Neuron (in vitro differentiated cells): ENCODE measurements at regions not wholly inside any gene's neighbourhood (a gene's known extent, or its start where the extent isn't known, plus 50 kb on each side); places are given as distances from the start of the nearest gene placed in this dataset.
"Not testable (repeated sequence)": the region's sequence is repeated elsewhere in the genome, so short reads cannot be mapped to it uniquely, and the experiment has no call there.

Experiments
- H2AFZ ChIP-seq: one replicate; pipeline ENCODE4 v1.6.1; 2013; ENCODE audit warnings: low read depth, mild to moderate bottlenecking, inconsistent platforms, low read length, moderate library complexity
- H3K27me3 ChIP-seq: one replicate; pipeline ENCODE4 v1.6.1; 2013; ENCODE audit warnings: low read length; ENCODE audit not compliant: insufficient read depth
- H3K36me3 ChIP-seq: one replicate; pipeline ENCODE4 v1.6.1; 2013; ENCODE audit warnings: low read length; ENCODE audit not compliant: insufficient read depth
- H3K4me1 ChIP-seq: one replicate; pipeline ENCODE4 v1.6.1; 2013; ENCODE audit warnings: low read length; ENCODE audit not compliant: insufficient read depth
- H3K4me3 ChIP-seq: 2 replicates; pipeline ENCODE4 v1.5.1; 2013; ENCODE audit warnings: mild to moderate bottlenecking, low read length, moderate library complexity
- H3K9me3 ChIP-seq: one replicate; pipeline ENCODE4 v1.6.1; 2013; ENCODE audit warnings: low read length

DNA sequence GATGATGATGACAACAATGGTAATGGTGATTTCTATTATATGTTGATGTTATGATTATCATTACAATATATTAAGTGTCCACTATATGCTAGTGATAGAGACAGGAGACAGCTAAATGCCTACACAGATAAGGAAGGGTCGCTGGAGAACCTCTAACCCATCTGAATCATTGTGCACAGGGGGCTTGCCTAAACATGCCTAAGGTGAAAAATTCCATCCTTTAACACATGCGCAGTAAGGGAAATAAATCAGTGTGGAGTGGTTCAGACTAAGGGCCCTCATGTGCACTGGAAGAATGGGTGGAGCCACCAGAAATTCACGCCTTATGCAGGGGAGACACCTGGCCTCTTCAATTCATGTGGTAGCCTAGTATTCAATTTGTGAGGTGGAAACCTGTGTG, 120.4 kb downstream of the TPBG start:
- H2AFZ ChIP-seq = no peak overlapping the region
- no peaks in the 10 kb centered on the region for H3K27me3 ChIP-seq
- H3K9me3 ChIP-seq = no peaks in the 10 kb centered on the region
- H3K36me3 ChIP-seq = no peaks in the 10 kb centered on the region
- H3K4me3 ChIP-seq = no peak overlapping the region
- no peaks in the 10 kb centered on the region for H3K4me1 ChIP-seq

DNA sequence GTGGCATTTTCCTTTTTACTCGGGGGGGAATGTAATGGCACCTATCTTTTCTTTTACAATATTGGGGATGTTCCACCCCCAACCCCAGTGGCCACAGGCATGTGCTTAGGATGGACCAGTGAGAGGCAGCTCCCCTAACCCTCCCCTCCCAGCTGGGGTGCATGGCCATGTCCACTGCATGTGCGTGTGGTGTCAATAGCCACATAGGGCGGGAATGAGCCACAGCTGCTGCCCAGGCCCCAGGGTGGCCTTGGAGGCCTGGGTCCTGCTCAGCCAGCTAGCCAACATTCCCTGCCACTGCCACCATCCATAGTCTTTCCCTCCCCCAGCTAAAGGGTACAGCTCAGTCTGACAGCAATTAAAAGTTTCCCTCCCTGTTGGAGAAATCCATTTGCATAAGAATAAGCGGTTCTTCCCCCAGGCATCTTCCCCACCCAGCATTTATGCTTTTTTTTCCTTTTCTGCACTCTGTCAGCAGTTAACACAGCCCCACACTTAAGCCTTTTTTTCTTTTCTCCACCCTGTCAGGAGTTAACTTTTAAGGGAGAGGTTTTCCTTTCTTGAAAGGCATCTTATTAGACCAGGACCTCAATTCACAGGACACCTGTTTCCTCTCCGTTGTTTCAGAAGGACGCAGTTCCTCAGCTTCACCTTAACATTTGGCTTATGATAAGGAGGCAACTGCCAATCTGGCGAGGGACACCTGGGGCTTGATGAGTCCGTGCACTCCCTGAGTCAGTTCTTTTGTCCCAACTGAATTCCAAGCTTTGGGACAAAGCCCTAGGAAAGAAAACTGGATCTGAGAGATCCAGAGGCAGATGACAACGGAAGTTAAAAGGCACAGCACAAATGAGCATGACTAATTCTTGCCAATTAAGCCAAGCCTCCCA, 121.4 kb downstream of the TPBG start:
- H3K4me3 ChIP-seq = no peak overlapping the region
- no peaks in the 10 kb centered on the region for H3K4me1 ChIP-seq
- H3K36me3 ChIP-seq = no peaks in the 10 kb centered on the region
- no peaks in the 10 kb centered on the region for H3K27me3 ChIP-seq
- no peaks in the 10 kb centered on the region for H3K9me3 ChIP-seq
- no peak overlapping the region for H2AFZ ChIP-seq

DNA sequence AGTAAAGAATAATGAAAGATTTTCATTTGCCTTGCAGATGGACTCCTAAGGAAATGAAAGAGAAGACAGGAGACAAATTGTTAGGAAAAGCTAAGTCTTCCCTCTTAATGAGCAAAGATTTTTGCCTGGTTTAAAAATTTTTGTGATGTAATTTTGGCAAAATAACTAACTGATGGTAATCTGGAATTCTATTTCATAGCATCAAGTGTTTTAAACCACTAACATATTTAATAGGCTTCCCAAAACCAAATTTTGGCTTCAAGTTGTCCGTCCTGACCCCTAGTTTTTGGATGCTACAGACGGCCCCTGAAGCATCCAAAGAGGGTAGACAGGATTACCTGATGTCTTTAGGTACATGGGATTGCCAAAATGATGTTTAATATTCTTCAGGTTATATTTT, 124.3 kb downstream of the TPBG start:
- no peaks in the 10 kb centered on the region for H3K9me3 ChIP-seq
- H3K27me3 ChIP-seq = no peaks in the 10 kb centered on the region
- H3K4me3 ChIP-seq = no peak overlapping the region

DNA sequence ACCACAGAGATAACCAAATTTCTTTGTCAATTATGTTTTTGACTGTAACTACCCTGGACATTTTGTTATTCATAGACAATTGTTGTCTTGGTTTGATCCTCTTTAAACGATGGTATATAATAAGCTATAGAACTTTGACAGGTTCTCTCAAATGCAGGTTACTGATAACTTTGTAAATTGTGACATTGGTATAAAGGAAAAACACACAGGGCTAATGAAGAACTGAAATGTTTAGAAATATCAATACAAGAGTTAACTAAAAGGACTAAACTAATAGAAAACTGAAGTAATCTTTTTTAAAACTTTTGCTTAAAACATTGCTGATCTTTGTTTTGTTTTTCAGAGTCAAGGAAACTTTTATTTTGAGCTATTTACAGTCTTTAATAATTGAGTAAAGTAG, 124.8 kb downstream of the TPBG start:
- Histone ChIP-seq H3K4me3 (no peak overlapping the region), H2AFZ (no peak overlapping the region), H3K27me3 (no peaks in the 10 kb centered on the region), H3K9me3 (no peaks in the 10 kb centered on the region), H3K36me3 (no peaks in the 10 kb centered on the region), H3K4me1 (no peaks in the 10 kb centered on the region)

More for the DNA sequence above, 124.3 kb downstream of the TPBG start:
- Histone ChIP-seq H3K36me3 (no peaks in the 10 kb centered on the region), H3K4me1 (no peaks in the 10 kb centered on the region), H2AFZ (no peak overlapping the region)

DNA sequence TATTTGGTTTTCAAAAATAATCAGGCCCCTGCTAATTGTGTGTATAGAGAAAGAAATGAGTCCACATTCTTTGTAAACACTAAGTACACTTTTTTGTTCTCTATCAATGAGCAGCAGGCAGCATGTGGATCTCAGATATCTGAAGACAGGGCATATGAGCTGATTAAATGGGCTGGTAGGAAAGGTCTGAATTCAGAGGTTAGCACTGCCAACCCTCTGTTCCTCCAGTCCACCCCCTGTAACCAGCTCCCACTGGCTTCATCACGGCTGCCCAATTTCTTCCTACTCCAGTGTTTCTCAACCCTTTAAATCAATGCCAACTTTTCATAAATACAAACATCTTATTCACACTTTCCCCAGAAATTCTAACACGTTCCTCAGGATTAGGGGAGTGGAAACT, 128.5 kb downstream of the TPBG start:
- no peaks in the 10 kb centered on the region for H3K36me3 ChIP-seq
- no peaks in the 10 kb centered on the region for H3K27me3 ChIP-seq
- H3K9me3 ChIP-seq = no peaks in the 10 kb centered on the region
- H3K4me1 ChIP-seq = no peaks in the 10 kb centered on the region
- H2AFZ ChIP-seq = no peak overlapping the region
- no peak overlapping the region for H3K4me3 ChIP-seq

DNA sequence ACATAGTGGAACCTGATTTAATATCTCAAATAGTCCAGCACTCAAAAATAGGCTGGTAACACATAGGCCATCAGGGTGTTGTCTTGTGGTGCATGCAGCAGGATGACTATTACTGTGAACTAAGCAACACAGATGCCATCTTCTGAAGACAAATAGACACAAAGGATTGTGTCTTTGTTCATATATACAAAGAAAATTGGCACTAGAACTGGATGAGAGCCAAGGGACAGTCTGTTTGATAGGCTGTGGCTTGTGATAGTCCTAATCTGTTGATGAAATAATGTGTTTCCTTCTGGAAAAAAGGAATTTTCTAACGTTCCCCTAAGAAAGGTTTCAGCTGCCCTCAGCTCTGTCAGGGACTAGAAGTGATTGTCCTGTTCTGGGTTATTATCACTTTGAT, 129.8 kb downstream of the TPBG start:
- no peak overlapping the region for H3K4me3 ChIP-seq
- H2AFZ ChIP-seq = no peak overlapping the region
- no peaks in the 10 kb centered on the region for H3K9me3 ChIP-seq
- no peaks in the 10 kb centered on the region for H3K4me1 ChIP-seq
- no peaks in the 10 kb centered on the region for H3K36me3 ChIP-seq
- H3K27me3 ChIP-seq = no peaks in the 10 kb centered on the region

DNA sequence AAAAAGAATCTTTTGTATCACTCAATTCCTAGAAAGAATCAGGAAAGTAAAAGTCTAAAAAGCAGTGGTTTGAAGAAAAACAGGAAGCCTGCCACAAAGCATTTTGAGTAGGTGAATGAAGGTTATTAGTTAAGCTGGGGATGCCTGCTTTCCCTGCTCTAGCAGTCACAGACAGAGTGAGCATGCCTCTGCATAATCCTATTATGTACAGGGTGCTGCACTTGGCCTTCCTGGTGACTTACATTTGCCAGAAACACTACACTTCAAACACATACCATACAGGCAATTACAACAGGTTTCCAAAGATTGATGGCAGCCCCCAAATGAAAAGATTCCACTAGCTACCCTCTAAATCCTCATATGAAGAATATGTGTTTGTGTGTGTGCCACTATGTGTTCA, 130.8 kb downstream of the TPBG start:
- no peaks in the 10 kb centered on the region for H3K27me3 ChIP-seq
- no peak overlapping the region for H2AFZ ChIP-seq
- no peaks in the 10 kb centered on the region for H3K36me3 ChIP-seq
- H3K4me3 ChIP-seq = no peak overlapping the region
- no peaks in the 10 kb centered on the region for H3K9me3 ChIP-seq
- H3K4me1 ChIP-seq = no peaks in the 10 kb centered on the region

DNA sequence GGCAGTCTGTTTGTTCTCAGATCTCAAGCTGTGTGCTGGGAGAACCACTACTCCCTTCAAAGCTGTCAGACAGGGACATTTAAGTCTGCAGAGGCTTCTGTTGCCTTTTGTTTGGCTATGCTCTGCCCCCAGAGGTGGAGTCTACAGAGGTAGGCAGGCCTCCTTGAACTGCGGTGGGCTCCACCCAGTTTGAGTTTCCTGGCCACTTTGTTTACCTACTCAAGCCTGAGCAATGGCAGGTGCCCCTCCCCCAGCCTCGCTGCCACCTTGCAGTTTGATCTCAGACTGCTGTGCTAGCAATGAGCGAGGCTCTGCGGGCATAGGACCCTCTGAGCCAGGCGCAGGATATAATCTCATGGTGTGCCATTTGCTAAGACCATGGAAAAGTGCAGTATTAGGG, 138.3 kb downstream of the TPBG start:
- not testable (repeated sequence) for H3K36me3 ChIP-seq, H3K27me3 ChIP-seq, H3K4me3 ChIP-seq

DNA sequence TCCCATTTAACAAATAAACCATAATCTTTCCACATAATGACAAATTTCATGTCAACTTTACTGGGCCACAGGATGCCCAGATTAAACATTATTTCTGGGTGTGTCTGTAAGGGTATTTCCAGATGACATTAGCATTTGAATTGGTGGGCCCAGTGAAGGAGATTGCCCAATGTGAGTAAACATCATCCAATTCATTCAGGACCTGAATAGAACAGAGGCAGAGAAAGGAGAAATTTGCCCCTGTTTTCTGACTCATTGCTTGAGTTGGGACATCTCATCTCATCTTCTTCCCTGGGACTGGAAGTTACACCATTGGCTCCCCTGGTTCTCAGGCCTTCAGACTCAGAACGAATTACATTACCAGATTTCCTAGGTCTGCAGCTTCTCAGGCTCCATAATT, 142.9 kb downstream of the TPBG start:
- no peaks in the 10 kb centered on the region for H3K36me3 ChIP-seq
- H3K9me3 ChIP-seq = no peaks in the 10 kb centered on the region
- H3K4me3 ChIP-seq = no peak overlapping the region
- H3K27me3 ChIP-seq = no peaks in the 10 kb centered on the region
- no peak overlapping the region for H2AFZ ChIP-seq
- no peaks in the 10 kb centered on the region for H3K4me1 ChIP-seq

More for the DNA sequence above, 138.3 kb downstream of the TPBG start:
- H3K9me3 ChIP-seq, H2AFZ ChIP-seq, H3K4me1 ChIP-seq: not testable (repeated sequence)

DNA sequence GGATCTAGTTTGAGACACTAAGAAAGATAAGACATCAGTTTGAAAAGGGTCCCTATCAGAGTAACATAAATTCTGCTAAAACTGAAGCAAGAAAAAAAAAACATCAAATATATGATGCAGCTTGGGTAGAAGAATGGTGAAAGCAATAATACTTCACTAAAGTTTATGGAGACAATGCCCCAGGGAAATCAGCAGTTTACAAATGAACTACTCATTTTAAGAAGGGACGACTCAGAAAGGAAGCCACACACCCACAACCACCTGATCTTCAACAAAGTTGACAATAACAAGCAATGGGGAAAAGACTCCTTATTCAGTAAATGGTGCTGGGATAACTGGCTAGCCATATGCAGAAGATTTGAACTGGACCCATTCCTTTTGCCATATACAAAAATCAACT, 143.5 kb downstream of the TPBG start:
- no peak overlapping the region for H3K4me3 ChIP-seq
- no peak overlapping the region for H2AFZ ChIP-seq
- no peaks in the 10 kb centered on the region for H3K36me3 ChIP-seq
- no peaks in the 10 kb centered on the region for H3K9me3 ChIP-seq
- H3K27me3 ChIP-seq = no peaks in the 10 kb centered on the region
- no peaks in the 10 kb centered on the region for H3K4me1 ChIP-seq

DNA sequence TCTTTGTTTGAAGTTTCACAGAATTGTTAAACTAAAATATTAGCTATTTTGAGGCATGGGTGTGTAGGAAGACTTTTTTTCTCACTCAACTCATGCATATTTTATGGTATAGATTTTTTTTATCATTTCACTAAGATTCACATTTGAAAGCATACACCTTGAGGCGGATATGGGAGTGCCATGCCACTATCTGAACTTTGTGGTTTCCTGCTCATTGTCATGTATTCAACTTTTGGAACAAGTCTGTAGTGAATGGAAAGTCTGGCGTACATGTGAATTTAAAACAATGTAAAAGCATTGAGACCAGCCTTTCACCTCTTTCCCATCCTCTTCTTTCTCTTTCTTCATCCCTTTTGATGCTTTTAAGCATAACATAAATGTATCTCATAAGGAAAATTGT, 147.9 kb downstream of the TPBG start:
- Histone ChIP-seq H3K9me3 (no peaks in the 10 kb centered on the region), H2AFZ (no peak overlapping the region), H3K27me3 (no peaks in the 10 kb centered on the region), H3K4me3 (no peak overlapping the region), H3K4me1 (no peaks in the 10 kb centered on the region), H3K36me3 (no peaks in the 10 kb centered on the region)

DNA sequence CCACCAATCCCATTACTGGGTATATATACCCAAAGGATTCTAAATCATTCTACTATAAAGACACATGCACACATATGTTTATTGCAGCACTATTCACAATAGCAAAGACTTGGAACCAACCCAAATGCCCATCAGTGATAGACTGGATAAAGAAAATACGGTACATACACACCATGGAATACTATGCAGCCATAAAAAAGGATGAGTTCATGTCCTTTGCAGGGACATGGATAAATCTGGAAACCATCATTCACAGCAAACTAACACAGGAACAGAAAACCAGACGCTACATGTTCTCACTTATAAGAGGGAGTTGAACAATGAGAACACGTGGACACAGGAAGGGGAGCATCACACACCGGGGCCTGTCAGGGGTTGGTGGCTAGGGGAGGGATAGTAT, 154.3 kb downstream of the TPBG start:
- not testable (repeated sequence) for H3K27me3 ChIP-seq, H2AFZ ChIP-seq, H3K36me3 ChIP-seq, H3K4me3 ChIP-seq, H3K4me1 ChIP-seq, H3K9me3 ChIP-seq

DNA sequence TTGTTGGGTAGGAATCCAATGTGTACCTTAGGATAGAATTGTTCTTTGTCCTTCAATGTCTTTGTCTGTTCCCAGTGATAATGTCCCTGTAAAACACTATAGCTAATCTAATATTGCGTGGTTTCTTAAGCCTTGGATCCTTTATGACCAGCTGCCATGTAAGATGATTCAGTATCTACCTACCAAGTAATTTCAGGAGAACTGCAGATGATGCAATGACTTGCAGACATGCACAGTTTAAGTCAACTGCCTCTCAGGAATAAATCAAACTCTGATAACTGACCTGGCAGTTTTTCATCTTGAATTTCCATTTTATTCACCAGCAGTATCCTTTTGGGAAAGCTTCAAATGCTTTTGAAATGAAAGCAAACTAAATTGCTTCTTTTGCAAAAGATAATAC, 157.8 kb downstream of the TPBG start:
- no peaks in the 10 kb centered on the region for H3K36me3 ChIP-seq
- no peaks in the 10 kb centered on the region for H3K9me3 ChIP-seq
- no peak overlapping the region for H3K4me3 ChIP-seq
- H2AFZ ChIP-seq = no peak overlapping the region
- H3K27me3 ChIP-seq = no peaks in the 10 kb centered on the region
- no peaks in the 10 kb centered on the region for H3K4me1 ChIP-seq

DNA sequence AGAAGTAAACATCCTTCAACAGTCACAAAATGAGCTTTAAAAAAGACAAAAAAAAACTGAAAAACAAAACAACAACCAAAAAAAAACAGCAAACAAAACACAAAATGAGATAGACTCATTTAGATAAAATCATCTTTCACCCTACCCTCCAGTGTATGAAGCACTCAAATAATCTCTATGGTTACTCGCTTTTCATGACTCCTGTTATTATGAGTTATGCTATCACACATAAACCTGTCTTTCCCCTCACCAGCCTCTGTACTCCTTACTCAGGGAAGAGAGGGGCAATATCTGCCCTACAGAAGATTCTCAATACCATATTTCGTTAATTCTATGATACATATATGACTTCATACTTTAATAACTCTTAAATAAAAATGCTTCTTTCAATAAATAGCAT, 158.2 kb downstream of the TPBG start:
- Histone ChIP-seq H3K9me3 (no peaks in the 10 kb centered on the region), H3K4me3 (no peak overlapping the region), H3K27me3 (no peaks in the 10 kb centered on the region), H2AFZ (no peak overlapping the region), H3K36me3 (no peaks in the 10 kb centered on the region), H3K4me1 (no peaks in the 10 kb centered on the region)
